ENCODE measurements at regions not wholly inside any gene's neighbourhood (a gene's known extent, or its start where the extent isn't known, plus 50 kb on each side); places are given as distances from the start of the nearest gene placed in this dataset.

GRCh38 chr9:2493529-2493928, 128.1 kb upstream of the VLDLR start:
- no peak for DNase-seq (ENCODE audit: low spot score)
- ATAC-seq (ENCODE audit: low FRiP score) = no peak
- no peak for TF ChIP-seq CTCF (IDR thresholded peaks at IDR 0.05)

GRCh38 chr9:2494562-2494961, 127.0 kb upstream of the VLDLR start:
- DNase-seq (ENCODE audit: low spot score) = no peak
- no peak for TF ChIP-seq CTCF (IDR thresholded peaks at IDR 0.05)
- ATAC-seq (ENCODE audit: low FRiP score) = no peak

GRCh38 chr9:2495221-2496005, 126.2 kb upstream of the VLDLR start:
- ATAC-seq (ENCODE audit: low FRiP score) = no peak
- TF ChIP-seq CTCF (IDR thresholded peaks at IDR 0.05) = no peak
- DNase-seq (ENCODE audit: low spot score) = no peak

- no peak for ATAC-seq (ENCODE audit: low FRiP score)
Measured at GRCh38 chr9:2496169-2496568, 125.4 kb upstream of the VLDLR start.

GRCh38 chr9:2496934-2497333, 124.7 kb upstream of the VLDLR start:
- no peak for TF ChIP-seq CTCF (IDR thresholded peaks at IDR 0.05)
- ATAC-seq (ENCODE audit: low FRiP score) (no peak), DNase-seq (ENCODE audit: low spot score) (no peak)

More at GRCh38 chr9:2496169-2496568, 125.4 kb upstream of the VLDLR start:
- TF ChIP-seq CTCF (IDR thresholded peaks at IDR 0.05) = no peak
- no peak for DNase-seq (ENCODE audit: low spot score)

- TF ChIP-seq CTCF (IDR thresholded peaks at IDR 0.05) = no peak
- DNase-seq (ENCODE audit: low spot score) (no peak), ATAC-seq (ENCODE audit: low FRiP score) (no peak)
Measured at GRCh38 chr9:2497666-2498400, 123.8 kb upstream of the VLDLR start.

GRCh38 chr9:2502210-2502609, 119.4 kb upstream of the VLDLR start:
- ATAC-seq (ENCODE audit: low FRiP score) (no peak), DNase-seq (ENCODE audit: low spot score) (no peak)
- no peak for TF ChIP-seq CTCF (IDR thresholded peaks at IDR 0.05)
